Common myeloid progenitor, CD34-positive (primary cell): ENCODE measurements at regions not wholly inside any gene's neighbourhood (a gene's known extent, or its start where the extent isn't known, plus 50 kb on each side); places are given as distances from the start of the nearest gene placed in this dataset.

ENCODE experiments used
- CTCF ChIA-PET: fragments of 350-600 bp; sonication (Branson Sonifier 250); formaldehyde crosslinking; loops from one replicate; lab custom pipeline; 2021; ENCODE audit warnings: antibody characterized with exemption; lab: Charles Lee
- POLR2A ChIA-PET: fragments of 350-600 bp; sonication (Branson Sonifier 250); formaldehyde crosslinking; loops from one replicate; lab custom pipeline; 2021; ENCODE audit warnings: antibody characterized with exemption; lab: Charles Lee
- DNase-seq, 3 donors: peaks; one replicate each; pipeline versions ENCODE4 v3.0.0 to v3.0.0-alpha.2; 2013
- H3K27ac ChIP-seq, 2 experiments: 1 replicate in 1 of 2; 2 replicates in 1 of 2; pipeline ENCODE4 v1.7.0; 2013; ENCODE audit warnings: inconsistent platforms in 2 of 2, low read length in 2 of 2, mild to moderate bottlenecking in 2 of 2, low read depth in 1 of 2, moderate library complexity in 1 of 2; ENCODE audit not compliant: severe bottlenecking in 2 of 2, insufficient read depth in 1 of 2, poor library complexity in 1 of 2
- H3K27me3 ChIP-seq, 5 experiments: replicated peaks in 2 of 5; 1 replicate in 3 of 5; 2 replicates in 2 of 5; pipeline versions ENCODE4 v1.6.1 to v1.7.0; 2013; ENCODE audit warnings: low read length in 4 of 5, mild to moderate bottlenecking in 2 of 5, moderate library complexity in 2 of 5, inconsistent platforms in 1 of 5; ENCODE audit not compliant: insufficient read depth in 5 of 5, control insufficient read depth in 4 of 5
- H3K36me3 ChIP-seq, 4 experiments: 1 replicate in 2 of 4; 2 replicates in 2 of 4; pipeline versions ENCODE4 v1.6.1 to v1.7.0; 2013; ENCODE audit warnings: low read length in 3 of 4, control low read depth in 1 of 4, mild to moderate bottlenecking in 1 of 4; ENCODE audit not compliant: control insufficient read depth in 4 of 4, insufficient read depth in 4 of 4
- H3K4me1 ChIP-seq, 4 experiments: 1 replicate in 3 of 4; 2 replicates in 1 of 4; pipeline versions ENCODE4 v1.6.1 to v1.7.1; 2013; ENCODE audit warnings: low read length in 3 of 4, mild to moderate bottlenecking in 3 of 4, control low read depth in 1 of 4, inconsistent platforms in 1 of 4, moderate library complexity in 1 of 4; ENCODE audit not compliant: control insufficient read depth in 4 of 4, insufficient read depth in 4 of 4; ENCODE audit errors: control extremely low read depth in 1 of 4
- H3K4me3 ChIP-seq, 7 experiments: 1 replicate in 4 of 7; 2 replicates in 3 of 7; pipeline versions ENCODE4 v1.5.1 to v1.7.0; 2013; ENCODE audit warnings: mild to moderate bottlenecking in 7 of 7, low read length in 6 of 7, moderate library complexity in 6 of 7, inconsistent platforms in 2 of 7, low read depth in 2 of 7, control low read depth in 1 of 7; ENCODE audit not compliant: insufficient read depth in 4 of 7, control insufficient read depth in 1 of 7; ENCODE audit errors: extremely low read depth in 1 of 7
- H3K9me3 ChIP-seq, 5 experiments: 1 replicate in 4 of 5; 2 replicates in 1 of 5; pipeline versions ENCODE4 v1.6.1 to v1.7.1; 2013; ENCODE audit warnings: low read length in 4 of 5, mild to moderate bottlenecking in 2 of 5, inconsistent platforms in 1 of 5, low read depth in 1 of 5, moderate library complexity in 1 of 5; ENCODE audit not compliant: control insufficient read depth in 4 of 5, insufficient read depth in 2 of 5; ENCODE audit errors: control extremely low read depth in 1 of 5
- WGBS: methylation state at CpG from one replicate; pipeline ENCODE4 v1.1.5; 2013; ENCODE audit not compliant: insufficient coverage; 5-methylcytosine and 5-hydroxymethylcytosine counted together

GRCh38 chrX:65601530-65602220 lies 65.8 kb upstream of the MSN start:
- Histone ChIP-seq H3K36me3 (no peaks in the 10 kb centered on the region), H3K27ac (peak overlapping the region in 1 of 2 experiments; percentile 74), H3K27me3 (no peaks in the 10 kb centered on the region), H3K4me3 (peak overlapping the region in 1 of 7 experiments; percentile 15), H3K4me1 (peaks cover 15 to 73% (median 29%) of the 10 kb centered on the region in 4 experiments), H3K9me3 (no peaks in the 10 kb centered on the region)
- ChIA-PET POLR2A (interaction anchor here (1.2 kb wide), 1 partner anchor 97 kb away, joined by 5 read pairs; no protein-coding TSS in a partner anchor), CTCF (interaction anchor here (0.9 to 2.7 kb wide), 5 partner anchors 9 to 102 kb away, joined by 3 to 9 read pairs (median 5); partner anchors contain the start of gene MSN)
- DNase-seq, result peak; percentile 63 to 82 (median 74)
- 83% methylated on average over 1 of the region's 3 CpGs for WGBS

- peak in 2 of 3 donors; percentile 43 to 56 for DNase-seq
- no peaks in the 10 kb centered on the region for H3K36me3 ChIP-seq
- no peaks in the 10 kb centered on the region for H3K9me3 ChIP-seq
- CTCF ChIA-PET, result interaction anchor here (0.8 to 2.7 kb wide), 5 partner anchors 10 to 103 kb away, joined by 3 to 9 read pairs (median 5); partner anchors contain the start of gene MSN
- WGBS, result 60% methylated on average over 3 of the region's 3 CpGs
- peak overlapping the region in 1 of 2 experiments; percentile 74 for H3K27ac ChIP-seq
- H3K4me3 ChIP-seq, result no peak overlapping the region
- POLR2A ChIA-PET, result interaction anchor here (1.2 kb wide), 1 partner anchor 97 kb away, joined by 5 read pairs; no protein-coding TSS in a partner anchor
- no peaks in the 10 kb centered on the region for H3K27me3 ChIP-seq
- peaks cover 20 to 75% (median 32%) of the 10 kb centered on the region in 4 experiments for H3K4me1 ChIP-seq
Measured at GRCh38 chrX:65601126-65601525, 66.3 kb upstream of the MSN start.

GRCh38 chrX:65600106-65600505 lies 65.5 kb upstream of the LAS1L start:
- H3K4me1 ChIP-seq, result peaks cover 27 to 83% (median 39%) of the 10 kb centered on the region in 4 experiments
- H3K27me3 ChIP-seq, result no peaks in the 10 kb centered on the region
- WGBS, result 80% methylated on average over 7 of the region's 7 CpGs
- no peak overlapping the region for H3K4me3 ChIP-seq
- H3K9me3 ChIP-seq, result no peaks in the 10 kb centered on the region
- DNase-seq, result no peak
- ChIA-PET CTCF (interaction anchor here (0.8 to 2.7 kb wide), 3 partner anchors 68 to 104 kb away, joined by 3 to 9 read pairs (median 6); partner anchors contain the start of gene MSN), POLR2A (interaction anchor here (0.6 kb wide), 1 partner anchor 94 kb away, joined by 4 read pairs; no protein-coding TSS in a partner anchor)
- H3K36me3 ChIP-seq, result no peaks in the 10 kb centered on the region
- H3K27ac ChIP-seq, result no peak overlapping the region

- Histone ChIP-seq H3K9me3 (no peaks in the 10 kb centered on the region), H3K4me3 (peak overlapping the region in 1 of 7 experiments; percentile 7), H3K27ac (peak overlapping the region; percentile 12 to 20), H3K36me3 (no peaks in the 10 kb centered on the region), H3K27me3 (no peaks in the 10 kb centered on the region), H3K4me1 (peaks cover 27 to 81% (median 35%) of the 10 kb centered on the region in 4 experiments)
- CTCF ChIA-PET, result no interaction called here
- peak in 2 of 3 donors; percentile 30 to 40 for DNase-seq
- POLR2A ChIA-PET, result no interaction called here
- WGBS, result 77% methylated on average over 6 of the region's 8 CpGs
Measured at GRCh38 chrX:65598559-65599147, 64.1 kb upstream of the LAS1L start.

GRCh38 chrX:65596270-65597034 lies 61.9 kb upstream of the LAS1L start:
- Histone ChIP-seq H3K27ac (peak overlapping the region in 1 of 2 experiments; percentile 71), H3K4me3 (no peak overlapping the region), H3K27me3 (no peaks in the 10 kb centered on the region), H3K36me3 (no peaks in the 10 kb centered on the region), H3K9me3 (no peaks in the 10 kb centered on the region), H3K4me1 (peaks cover 22 to 65% (median 26%) of the 10 kb centered on the region in 4 experiments)
- POLR2A ChIA-PET, result interaction anchor here (0.6 to 2.3 kb wide), 5 partner anchors 71 to 106 kb away, joined by 3 to 10 read pairs (median 3); partner anchors contain the start of gene MSN
- DNase-seq, result peak; percentile 57 to 90 (median 88)
- WGBS, result 38% methylated on average over 1 of the region's 2 CpGs
- CTCF ChIA-PET, result interaction anchor here (0.6 to 2.4 kb wide), 18 partner anchors 10 to 517 kb away, joined by 3 to 10 read pairs (median 4); partner anchors contain the start of gene MSN

GRCh38 chrX:65595460-65595876 lies 60.9 kb upstream of the LAS1L start:
- Histone ChIP-seq H3K27me3 (peaks cover 0 to 4% (median 0%) of the 10 kb centered on the region in 5 experiments), H3K36me3 (no peaks in the 10 kb centered on the region), H3K4me1 (peaks cover 16 to 64% (median 23%) of the 10 kb centered on the region in 4 experiments), H3K27ac (peak overlapping the region in 1 of 2 experiments; percentile 71), H3K4me3 (peak overlapping the region in 2 of 7 experiments; percentile 16 to 31), H3K9me3 (no peaks in the 10 kb centered on the region)
- WGBS, result 10% methylated on average over 3 of the region's 3 CpGs
- ChIA-PET CTCF (interaction anchor here (0.9 to 2.4 kb wide), 9 partner anchors 14 to 419 kb away, joined by 3 to 10 read pairs (median 4); no protein-coding TSS in a partner anchor), POLR2A (no interaction called here)
- DNase-seq, result peak; percentile 93 to 99 (median 97)
